Femur (tissue), 1 donor: ENCODE measurements at regions not wholly inside any gene's neighbourhood (a gene's known extent, or its start where the extent isn't known, plus 50 kb on each side); places are given as distances from the start of the nearest gene placed in this dataset.
A peak's percentile ranks its signal among the peaks of the same experiment; 100 is the strongest.

ENCODE experiments used
- DNase-seq: peaks from one replicate; pipeline ENCODE4 v3.0.0-alpha.2; 2017

GRCh38 chr2:134185639-134186038, 68.2 kb upstream of the MGAT5 start:
- no peak for DNase-seq

- peak; percentile 36 for DNase-seq
Measured at GRCh38 chr2:134189009-134189720, 64.7 kb upstream of the MGAT5 start.

GRCh38 chr2:134190062-134190806, 63.6 kb upstream of the MGAT5 start:
- DNase-seq, result no peak

DNA sequence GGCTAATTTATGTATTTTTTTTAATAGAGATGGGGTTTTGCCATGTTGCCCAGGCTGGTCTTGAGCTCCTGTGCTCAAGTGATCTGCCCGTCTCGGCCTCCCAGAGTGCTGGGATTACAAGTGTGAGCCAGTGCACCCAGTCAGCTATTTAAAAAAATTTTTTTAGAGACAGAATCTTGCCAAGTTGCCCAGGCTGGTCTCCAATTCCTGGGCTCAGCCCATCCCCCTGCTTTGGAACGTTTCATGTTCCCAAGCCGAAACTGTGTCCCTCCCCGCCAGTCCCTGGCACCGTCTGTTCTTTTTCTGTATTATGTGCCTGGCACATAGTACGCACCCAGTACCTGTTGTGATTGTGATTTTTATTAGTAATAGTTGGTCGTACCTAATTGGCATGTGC, 63.1 kb upstream of the MGAT5 start:
- no peak for DNase-seq

GRCh38 chr2:134191835-134192234, 62.0 kb upstream of the MGAT5 start:
- DNase-seq, result no peak

GRCh38 chr2:134193006-134193405, 60.9 kb upstream of the MGAT5 start:
- no peak for DNase-seq

DNA sequence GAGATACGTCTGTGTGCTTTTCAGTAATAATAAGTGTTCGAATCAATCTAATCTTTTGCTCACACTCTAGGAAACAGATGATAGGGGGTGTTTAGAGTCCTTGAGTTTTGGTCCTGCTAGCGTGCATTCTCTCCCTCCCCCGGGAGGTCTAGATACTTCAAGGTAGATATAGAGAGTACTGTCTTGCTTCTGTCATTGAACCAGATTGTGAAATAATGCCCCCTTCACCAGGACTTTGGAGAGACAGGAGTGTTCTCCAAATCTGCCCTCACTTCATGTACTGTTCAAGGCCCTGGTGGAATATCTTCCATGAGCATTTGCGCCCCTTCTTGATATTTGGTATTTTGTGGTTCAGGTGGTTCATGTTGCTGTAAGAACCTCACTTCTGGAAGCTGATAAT, 59.4 kb upstream of the MGAT5 start:
- no peak for DNase-seq

DNA sequence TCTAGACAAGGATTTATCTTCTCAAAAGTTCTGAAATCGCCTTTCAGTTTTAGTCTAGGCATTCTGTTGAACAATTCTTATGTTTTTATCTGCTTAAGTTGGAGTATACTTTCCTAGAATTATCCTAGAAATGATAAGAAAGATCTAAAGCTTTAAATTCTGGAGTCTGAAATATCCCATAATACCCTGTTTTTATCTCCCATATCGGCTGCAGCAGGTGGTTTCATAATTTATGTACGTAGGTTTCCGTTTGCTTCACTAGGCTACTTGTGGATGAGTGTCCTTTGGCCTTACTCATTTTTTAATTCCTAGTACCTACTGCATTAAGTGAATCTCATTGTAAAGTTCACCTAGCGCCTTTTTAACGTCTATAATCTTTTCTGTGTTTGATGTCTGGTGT, 58.5 kb upstream of the MGAT5 start:
- no peak for DNase-seq

DNA sequence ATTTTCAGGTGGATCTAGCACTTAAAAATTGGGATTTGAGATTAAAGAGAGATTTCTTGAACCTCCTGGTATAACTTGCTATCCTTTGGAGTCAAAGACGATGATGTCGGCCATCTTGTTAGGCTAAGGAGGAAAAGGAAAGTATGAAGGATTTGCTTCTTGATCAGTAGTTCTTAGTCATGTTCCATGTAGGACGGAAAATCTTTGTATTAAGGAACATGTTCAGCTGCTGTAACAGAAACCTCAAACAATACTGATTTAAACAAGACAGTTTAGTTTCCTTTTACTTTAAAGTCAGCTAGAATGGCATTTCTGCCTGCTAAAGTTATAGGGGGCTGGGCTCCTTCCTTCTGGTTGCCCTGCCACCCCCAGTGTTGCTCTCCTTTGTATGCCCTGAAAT, 56.4 kb upstream of the MGAT5 start:
- no peak for DNase-seq

DNA sequence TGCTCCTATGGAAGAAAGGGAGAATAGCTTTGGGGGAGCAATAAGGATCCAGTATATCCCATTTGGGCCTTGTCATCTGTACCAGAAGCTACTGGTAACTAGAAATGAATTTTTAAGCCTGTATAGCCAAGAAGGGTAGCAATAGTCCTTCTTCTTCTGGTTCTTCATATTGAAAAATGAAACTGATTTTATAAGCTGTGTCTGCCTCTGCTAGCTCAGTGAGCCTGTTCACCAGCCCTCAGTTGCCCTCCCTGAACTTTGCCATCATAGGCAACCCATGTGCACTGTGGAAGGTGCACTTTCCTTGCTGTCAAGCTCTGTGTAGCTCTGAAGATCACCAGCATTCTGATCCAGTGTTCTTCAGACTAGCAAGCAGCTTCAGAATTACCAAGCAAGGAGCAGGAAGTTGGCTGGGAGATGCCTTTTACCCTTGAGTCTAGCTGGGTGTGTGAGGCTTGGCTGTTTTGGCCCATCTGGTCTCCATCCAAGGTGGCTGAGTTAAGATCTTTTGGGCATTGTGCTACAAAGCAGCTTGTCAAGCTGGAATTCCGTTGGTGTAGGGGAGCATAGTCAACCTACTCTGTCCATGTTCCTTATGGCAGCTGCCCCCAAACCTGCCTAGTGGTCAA, 55.8 kb upstream of the MGAT5 start:
- no peak for DNase-seq

- DNase-seq, result no peak
Measured at GRCh38 chr2:134199123-134199522, 54.7 kb upstream of the MGAT5 start.

DNA sequence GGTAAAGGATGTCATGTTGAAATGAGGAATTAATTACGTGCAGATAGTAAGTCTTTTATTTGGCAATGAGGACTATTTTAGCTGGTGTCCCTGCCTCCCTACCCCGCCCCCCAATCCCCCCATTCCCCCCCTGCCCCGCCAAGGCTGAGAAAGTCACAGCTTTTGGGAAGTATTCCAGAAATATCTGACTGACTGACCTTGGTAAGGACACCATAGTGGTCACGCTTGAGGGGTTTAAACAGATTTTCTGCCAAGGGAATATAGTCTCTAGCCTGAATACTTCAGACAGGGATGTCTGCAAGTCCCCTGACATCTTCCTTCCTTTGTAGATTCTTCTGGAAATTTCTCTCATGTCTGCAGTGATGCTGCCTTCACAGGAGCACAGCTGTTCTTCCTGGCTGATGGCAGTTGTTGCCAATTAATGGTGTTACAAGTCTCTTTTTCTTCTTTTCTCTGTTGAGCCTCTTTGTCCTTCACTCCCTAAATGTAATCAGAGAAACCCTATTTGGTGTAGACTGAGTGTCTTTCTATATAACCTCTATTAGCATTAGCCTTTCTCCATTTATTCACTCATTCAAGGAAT, 53.7 kb upstream of the MGAT5 start:
- DNase-seq, result no peak

- DNase-seq, result no peak
Measured at GRCh38 chr2:134201533-134201932, 52.3 kb upstream of the MGAT5 start.

GRCh38 chr2:134202371-134202770, 51.5 kb upstream of the MGAT5 start:
- no peak for DNase-seq

GRCh38 chr2:134203175-134203574, 50.7 kb upstream of the MGAT5 start:
- no peak for DNase-seq
